ENCODE measurements at regions not wholly inside any gene's neighbourhood (a gene's known extent, or its start where the extent isn't known, plus 50 kb on each side); places are given as distances from the start of the nearest gene placed in this dataset.

DNA sequence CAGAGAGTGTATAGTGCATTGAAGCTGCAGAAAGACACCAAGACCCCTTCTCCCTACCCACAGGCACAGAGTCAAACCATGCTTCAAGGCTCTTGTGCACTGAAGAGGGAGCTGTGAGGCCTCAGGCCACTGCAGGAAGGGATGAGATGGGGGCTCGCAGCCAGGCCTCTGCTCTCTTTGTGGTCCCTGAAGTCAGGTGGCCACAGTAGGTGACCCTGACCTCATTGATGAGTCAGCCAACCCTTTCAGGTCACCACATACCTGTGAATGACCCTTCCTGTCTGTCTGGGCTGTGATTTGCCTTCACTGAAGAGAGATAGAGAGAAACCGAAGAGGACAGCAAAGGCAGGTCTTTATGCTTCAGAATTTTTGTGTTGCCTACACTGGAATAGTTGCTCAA lies 372.1 kb downstream of the ACTL7B start:
- no peak for DNase-seq

DNA sequence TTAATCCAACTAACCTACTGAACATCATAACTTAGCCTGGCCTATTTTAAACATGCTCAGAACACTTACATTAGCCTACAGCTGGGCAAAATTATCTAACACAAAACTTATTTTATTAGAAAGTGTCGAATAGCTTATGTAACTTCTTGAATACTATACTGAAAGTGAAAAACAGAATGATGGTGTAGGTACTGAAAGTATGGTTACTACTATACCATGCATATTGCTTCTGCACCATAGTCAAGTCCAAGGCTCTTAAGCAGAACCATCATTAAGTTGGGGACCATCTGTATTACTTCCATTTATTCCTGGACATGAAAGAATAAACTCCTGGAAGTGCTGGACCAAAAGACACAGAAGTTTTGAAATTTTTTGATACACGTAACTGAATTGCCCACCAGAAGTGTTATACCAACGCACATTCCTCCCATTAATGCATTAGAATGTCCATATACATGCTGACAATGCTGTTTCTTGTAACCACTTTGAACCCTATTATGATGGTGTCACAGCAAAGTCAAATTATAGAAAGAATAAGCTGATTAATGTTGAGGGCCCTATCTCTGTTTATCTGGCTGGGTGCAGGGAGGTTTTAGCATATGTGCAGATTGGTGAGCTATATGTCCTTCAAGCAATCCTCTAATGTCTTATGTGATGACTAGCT lies 375.7 kb downstream of the ACTL7B start:
- no peak for DNase-seq

DNA sequence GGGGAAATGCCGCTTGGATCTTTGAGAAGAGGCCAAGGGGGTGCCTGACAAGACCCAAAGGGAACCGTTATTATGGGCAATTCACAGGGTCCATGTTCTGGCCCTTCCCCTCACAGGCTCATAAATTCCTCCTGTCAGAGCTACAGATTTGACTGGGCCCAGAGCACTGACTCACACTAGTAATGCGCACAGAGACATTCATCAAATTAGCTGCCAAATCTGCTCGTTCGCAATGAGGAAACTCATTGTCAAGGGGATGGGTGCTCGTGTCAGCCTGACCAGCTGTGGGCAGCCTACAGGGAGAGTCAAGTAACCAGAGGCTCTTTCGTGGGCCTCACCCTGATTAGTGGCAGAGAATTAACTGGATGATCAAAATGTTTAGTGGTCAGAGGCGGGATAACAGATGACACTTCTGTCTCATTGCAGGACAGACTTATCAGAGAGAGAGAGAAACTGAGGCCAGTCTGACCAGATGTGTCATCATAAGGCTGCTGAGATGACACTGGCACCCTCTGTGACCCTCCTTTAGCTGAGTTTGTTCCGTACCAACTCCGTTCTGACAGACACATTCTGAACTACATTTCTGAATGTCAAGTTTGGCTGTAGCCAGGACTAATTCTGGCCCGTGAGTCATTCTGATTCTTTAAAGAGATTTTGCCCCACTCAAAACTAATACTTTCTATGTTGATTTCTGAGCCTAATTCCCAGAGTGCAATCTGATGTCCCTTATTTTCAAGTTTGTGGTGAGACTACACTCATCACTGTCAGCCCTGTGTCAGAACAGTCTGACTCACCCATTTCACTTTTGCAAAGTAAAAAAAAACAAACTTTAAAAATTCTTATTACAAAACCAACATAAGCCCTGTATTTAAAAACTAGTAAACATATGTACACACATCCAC lies 377.1 kb downstream of the ACTL7B start:
- no peak for DNase-seq

DNA sequence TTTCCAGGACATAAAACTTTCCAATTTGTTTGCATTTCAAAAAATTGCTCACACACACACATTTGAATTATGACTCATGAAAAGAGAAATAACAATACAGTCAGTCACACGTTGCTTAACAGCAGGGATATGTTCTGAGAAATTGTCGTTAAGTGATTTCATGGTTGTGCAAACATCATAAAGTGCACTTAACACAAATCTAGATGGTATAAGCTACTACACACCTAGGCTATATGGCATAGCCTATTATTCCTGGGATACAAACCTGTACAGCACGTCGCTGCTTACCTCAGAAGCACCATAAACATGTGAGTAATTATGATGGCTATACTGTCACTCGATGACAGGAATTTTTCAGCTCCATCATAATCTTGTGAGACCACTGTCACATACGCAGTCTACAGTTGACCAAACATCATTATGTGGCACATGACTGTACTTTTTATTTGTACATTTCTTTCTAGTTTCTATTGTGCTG lies 378.2 kb downstream of the ACTL7B start:
- no peak for DNase-seq

DNA sequence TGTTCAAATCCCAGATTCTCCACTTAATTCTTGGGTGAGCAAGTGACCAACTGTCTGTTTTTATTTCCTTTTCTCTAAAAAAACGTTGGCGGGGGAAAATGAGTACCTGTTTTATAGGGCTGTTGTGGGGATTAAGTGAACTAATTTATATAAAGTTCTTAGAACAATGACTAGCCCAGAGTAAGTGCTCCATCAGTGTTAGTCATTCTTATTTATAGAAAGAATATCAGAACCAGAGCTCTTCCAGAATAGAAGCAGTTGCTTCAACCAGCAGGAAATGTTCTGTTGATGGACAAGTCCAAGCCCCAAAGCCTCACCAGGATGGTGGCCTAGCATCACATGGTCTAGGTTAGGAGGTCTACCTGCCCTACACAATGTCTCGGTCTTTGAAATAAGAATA lies 379.2 kb downstream of the ACTL7B start:
- no peak for DNase-seq

DNA sequence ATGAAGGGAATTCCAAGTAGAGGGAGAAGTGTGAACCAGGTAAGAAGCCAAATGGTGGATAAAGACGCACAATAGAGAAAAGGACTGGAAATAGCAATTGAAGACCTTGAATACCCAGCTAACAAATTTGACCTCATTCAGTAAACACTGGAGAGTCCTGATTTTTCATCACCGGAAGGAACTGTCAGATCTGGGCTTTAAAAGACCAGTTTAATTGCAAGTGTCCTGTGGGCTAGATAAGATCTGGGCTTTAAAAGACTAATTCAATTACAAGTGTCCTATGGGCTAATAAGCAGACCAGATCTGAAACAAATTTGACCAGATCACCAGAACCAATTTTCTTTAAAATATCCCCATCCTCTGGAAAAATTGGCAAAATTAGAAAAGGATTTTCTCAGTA lies 380.0 kb downstream of the ACTL7B start:
- DNase-seq: no peak

DNA sequence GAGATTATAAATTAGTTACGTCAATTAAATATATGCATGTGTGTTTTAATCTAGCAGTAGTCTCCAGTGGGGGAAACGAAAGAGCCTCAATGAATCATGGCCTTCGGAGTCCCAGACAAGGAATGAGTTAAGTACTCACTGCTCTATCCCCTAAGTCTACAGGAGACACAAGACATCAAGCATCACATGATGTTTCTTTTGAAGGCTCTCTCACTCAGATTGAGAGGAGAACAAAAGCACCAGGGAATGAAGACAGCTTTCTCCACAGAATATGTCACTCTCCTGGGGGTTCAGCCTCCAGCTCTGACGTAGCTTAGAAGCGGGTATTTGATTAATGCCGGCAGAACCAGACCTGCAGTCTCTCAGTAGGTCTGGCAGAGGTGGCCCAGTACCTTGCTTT lies 381.4 kb downstream of the ACTL7B start:
- no peak for DNase-seq

DNA sequence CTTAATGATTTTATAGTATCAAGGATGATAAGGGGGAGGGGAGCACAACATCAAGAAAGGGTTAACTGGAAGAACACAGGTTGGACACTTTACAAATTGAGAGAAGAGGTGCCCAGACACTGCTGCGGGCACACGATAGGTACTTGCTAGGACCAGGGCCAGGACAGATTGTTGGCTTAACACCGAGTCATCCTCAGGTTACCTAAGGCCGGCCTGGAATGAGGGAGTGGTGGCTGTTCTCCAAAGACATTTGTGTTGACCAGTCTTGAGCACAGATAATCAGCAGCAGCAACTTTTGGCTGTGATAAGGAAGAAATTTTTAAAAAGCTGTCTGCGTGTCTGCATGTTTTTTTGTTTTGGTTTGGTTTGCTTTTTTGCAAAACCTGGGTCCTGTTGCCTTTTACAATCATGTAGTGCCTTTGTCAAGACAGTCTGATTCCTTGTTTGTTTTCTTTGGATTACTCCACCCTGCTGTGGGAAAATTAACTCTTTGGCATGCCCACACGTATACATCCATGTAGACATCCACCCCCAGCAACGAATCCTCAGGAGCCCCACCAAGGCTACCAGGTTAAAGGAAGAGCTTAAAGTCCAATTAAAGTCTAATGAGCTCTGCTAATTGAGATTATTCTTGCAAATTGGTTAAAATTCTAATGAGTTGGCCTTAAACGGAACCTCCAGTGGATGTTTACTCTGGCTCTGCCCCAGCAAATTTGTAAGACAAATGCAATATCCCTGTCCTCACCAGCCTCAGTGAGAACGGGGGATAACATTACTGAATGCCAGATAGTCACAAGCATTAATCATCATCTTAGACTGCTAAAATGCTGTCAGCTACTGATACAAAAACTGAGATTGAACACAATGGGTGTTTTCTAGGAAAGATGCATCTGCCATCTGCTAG lies 382.3 kb downstream of the ACTL7B start:
- no peak for DNase-seq

DNA sequence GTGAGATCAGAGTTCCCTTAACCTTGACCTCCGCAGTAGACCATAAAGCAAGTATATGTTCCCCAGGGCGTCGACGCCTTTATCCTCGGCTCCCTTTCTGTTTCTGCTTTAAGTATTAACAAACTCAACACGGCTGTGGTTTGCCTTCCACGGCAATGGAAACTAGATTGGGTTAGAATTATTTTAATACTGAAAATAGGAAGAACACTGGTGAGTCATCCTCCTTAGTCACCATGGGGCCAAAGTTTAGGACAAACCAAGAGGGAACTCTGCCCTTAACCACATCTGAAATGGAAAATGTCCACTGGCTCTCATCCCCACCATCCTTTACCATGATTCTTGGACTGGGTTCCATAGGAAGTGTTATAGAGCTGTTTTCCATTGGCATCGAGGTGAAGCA lies 386.1 kb downstream of the ACTL7B start:
- DNase-seq: no peak

DNA sequence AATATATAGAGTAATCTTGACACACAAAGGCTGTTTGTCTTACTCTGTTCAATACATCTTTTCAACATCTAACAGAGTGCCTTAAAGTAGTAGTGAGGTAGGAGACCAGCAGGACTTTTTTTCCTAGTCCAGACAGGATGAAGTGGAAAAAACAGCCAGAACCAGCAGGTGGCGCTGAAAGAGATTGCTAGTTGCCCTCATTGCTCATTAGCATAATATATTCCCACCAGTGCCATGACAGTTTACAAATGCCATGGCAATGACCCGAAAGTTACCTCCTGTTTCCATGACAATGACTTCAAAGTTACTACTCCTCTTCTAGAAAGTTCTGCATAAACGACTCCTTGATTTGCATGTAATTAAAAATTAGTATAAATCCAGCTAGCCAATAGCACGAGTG lies 387.4 kb downstream of the ACTL7B start:
- DNase-seq: no peak

DNA sequence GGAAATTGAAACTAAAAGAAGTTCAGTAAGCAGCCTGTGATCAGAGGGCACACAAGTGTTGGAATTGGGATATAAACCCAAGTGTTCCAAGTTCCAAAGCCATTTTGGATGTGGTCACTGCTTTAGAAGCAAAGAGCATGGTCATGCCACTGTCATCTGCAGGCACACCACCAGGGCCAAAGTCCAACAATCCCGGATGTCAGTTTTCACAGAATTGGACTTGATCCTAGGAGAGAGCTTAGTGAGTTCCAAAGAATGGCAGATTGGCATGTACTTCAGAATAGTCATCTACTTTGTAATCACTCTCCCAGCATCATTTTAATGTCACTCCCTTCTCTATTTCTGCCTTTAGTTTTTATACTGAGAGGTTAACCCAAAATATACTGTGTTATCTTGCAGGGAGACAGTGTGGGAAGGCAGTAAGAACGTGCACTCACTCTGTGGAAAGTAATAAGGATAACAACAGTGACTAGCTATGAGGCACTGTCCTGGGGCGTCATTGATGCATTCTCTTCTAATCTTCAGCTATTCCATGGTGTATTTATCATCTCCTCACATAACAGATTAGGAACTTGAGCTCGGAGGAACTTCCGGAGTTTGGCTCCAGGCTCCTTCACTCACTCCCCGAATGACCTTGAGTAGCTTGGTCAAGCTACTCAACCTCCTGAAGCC lies 388.0 kb downstream of the ACTL7B start:
- no peak for DNase-seq

DNA sequence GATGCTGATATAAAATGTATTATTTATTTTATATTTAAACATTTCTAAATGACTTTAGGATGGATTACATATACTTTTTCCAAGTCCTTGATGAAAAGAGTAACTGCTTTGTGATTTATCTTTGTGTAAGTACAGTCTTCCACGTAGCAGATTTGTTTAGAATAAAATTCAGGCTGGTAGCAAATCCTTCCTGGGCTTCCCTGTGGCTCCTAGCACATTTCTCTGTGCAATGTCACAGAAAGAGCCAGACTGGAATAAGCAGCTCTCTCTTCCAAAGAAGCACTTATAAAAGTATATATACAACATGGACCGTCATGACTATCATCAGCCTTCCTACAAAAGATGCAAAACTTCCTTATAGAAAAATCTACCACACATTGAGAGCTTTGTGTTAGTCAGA lies 388.6 kb downstream of the ACTL7B start:
- no peak for DNase-seq

DNA sequence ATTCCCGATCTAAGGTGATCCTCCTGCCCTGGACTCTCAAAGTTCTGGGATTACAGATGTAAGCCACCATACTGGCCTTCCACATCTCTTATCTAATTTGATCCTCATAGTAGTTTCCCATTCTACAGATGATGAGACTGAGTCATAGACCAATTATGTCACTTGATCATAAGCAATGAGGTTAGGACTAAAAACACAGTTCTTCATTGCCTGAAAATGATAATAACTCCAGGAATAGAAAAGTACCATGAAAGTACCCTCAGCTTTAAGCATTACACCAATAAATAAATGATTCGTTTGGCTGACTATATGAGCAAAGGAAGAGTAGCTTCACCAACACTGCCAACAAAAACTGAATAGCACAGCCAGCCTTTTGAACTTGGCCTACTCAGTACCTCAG lies 389.5 kb downstream of the ACTL7B start:
- no peak for DNase-seq

DNA sequence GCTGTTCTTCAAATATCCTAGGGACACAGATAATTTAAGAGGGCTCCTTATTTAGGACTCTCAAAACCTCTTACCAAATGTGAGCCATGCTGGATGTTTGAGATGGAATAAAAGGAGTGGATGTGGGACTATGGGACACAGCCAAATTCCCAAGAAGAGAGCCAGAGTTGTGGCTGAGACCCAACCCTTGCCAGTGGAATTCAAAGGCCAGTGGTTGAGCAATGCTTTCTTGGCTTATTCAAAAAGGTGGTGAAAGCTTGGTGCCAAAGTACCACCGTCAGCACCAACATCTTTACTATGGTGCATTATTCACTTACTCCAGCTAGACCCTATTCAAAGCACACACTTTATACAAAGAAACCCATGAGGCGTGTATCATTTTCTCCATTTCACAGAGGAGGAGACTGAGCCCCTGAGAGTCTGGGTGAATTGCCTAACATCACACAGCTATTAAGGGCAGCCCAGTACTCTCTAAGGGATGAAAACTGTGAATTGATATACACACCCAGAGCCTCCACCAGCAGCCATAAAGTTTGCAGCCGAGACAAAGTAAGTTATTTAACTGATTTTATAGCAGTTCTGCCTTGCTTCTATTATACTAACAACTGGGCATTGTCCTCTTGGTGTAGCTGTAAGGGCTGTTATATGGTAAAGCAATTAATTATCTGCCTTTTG lies 391.7 kb downstream of the ACTL7B start:
- no peak for DNase-seq

DNA sequence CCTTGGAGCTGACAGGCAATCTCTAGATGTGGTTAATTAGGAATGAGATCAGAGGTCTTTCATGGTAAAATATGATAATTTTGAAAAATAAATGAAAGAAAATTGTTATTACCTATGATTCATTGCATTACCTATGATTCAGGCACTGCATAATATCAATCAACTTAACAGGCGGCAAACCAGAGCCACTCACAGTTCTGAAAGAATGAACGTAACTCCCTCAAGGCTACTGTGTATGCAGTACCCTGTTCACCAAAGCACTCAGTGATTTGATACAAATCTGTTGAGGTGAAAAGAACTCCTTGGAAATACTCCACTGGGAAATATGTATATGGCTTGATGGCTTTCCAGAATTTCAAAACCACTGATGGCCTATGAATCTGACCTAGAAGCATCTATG lies 398.9 kb downstream of the ACTL7B start:
- no peak for DNase-seq

DNA sequence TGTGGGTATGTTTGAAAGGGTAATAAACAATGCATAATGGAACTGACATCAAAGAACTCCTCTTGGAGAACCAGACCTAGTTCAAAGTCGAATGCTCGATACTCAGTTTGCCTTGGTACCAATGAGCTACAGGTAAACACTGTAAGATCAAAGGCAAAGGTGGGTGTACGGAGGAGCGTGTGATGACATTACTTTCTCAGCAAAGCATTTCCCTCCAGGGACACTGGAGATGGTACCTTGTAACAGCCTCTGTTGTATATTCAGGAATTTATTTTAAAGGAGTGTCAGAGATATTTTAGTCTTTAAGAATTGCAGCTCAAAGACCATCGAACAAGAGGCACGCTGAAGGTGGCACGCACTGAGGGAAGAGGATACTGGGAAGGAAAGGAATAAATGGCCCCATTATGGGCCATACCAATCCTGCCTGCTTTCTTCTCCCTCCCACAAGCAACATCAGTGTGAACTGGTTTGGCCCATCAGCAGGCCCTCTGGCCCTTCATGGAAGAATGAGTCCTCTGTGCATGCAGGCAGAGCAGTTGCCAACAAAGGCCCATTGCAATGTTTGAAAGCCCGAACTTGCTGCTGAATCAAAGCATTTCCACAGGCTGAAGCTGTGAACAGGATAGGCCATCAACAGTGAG lies 410.2 kb downstream of the ACTL7B start:
- DNase-seq: no peak

DNA sequence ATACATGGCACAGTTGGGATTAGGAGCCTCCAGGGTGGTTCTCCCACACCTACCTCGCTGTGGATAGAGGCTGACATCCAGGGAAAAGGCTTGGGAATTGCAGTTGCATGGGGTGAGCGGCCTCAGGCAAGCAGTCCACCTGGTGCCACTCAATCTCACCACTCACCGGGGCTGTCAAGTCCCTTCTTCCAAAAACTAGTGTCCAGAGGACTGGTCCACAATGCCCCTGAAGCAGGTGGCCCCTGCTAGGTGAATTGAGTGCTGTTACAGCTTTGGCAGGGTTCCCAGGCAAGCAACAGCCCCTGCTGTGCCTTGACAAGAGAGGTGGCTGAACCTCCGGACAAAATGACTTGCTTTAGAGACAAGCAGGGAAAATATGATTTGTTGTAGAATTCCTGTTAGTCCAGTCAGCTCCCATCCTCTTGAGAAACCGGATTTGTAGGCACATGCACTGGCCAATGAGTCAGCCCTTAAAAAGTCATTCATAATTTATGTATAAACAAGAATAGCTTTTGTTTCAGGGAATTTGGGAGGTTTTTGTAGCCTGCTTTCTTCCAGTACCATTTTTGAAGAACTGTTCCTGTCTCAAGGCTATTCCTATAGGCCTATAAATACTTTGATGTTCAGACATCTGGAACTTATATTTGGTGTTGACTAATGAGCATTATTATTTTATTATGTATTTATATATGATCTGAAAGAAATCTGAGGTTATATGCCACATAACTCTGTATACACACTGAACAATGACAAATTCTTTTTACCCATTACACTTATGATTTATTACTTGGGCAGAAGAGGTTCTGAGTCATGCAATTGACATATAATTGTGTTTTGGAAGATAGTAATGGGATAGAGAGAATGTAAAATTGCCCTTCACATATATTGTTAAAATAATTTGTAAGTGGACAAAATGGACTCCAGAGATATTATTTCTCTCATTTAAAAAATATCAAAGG lies 411.1 kb downstream of the ACTL7B start:
- DNase-seq: no peak

DNA sequence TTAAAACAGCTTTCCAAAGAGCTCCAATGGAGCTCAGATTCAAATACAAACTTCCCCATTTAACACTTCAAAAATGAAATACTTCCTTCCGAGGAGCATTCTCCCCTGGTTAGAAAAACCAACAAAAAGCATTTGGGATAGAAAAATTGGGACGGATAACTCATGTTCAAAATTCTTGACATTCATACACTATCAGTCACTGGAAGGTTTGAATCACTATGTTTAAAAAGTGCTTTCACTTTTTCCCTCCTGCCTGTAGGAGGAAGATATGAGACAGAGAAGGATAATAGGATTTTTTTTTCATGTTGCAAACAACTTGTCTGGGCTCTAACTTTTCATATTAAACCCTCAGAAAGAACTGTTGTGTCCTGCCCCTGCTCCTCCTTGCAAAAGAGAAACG lies 412.0 kb downstream of the ACTL7B start:
- no peak for DNase-seq

DNA sequence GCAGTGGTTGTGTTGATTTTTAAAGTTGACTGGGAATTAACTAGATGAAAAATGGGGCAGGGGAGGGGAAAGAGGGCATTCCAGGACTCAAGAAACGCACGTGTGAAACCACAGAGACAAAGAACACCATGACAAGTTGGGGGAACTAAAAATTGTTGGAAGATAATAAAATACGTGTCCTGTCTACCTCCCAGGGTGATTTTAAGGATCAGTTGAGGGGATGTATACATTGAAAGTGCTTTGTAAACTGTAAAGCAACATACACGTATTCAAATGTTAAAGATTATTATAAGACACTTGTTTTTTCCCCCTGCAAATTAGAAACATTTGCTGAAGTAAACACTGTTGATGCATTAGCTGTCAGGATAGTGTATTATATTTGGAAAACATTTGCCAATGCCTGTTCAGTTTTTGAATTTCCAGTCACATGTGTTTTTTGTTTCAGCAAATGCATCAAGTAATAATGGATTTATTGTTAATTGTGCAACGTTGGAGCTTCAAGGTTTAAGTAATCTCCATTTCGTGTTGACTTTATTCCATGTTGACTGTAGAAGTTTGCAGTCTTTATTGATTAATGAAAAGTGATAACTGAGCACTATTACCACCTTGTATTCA lies 412.7 kb downstream of the ACTL7B start:
- DNase-seq: no peak

DNA sequence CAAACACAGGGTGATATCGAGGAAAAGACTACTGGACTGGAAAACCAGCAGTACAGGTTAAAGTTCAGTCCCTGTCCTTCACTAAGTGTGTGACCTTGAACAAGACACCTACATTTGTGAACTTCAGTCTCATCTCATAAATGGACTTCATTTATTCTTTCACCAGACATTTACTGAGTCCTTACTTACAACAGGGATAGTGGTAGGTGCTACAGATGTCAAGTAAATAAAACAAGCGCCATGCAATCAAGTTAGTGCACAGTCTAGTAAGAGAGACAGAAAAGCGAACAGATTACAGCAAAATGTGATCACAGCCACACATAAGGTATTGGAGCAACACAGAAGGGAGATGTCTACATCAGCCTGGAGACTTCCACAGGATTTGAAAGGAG lies 413.2 kb downstream of the ACTL7B start:
- DNase-seq: no peak

Measured in cerebellar nuclear complex (tissue), 1 donor.